NCI-H345 treated with DMSO at 0.1 percent for 48 hours (cell line): ENCODE measurements at regions not wholly inside any gene's neighbourhood (a gene's known extent, or its start where the extent isn't known, plus 50 kb on each side); places are given as distances from the start of the nearest gene placed in this dataset.

ENCODE experiments used
- DNase-seq: peaks from one replicate; lab custom pipeline; 2025; ENCODE audit not compliant: unreplicated experiment; lab: John Stamatoyannopoulos, UW

DNA sequence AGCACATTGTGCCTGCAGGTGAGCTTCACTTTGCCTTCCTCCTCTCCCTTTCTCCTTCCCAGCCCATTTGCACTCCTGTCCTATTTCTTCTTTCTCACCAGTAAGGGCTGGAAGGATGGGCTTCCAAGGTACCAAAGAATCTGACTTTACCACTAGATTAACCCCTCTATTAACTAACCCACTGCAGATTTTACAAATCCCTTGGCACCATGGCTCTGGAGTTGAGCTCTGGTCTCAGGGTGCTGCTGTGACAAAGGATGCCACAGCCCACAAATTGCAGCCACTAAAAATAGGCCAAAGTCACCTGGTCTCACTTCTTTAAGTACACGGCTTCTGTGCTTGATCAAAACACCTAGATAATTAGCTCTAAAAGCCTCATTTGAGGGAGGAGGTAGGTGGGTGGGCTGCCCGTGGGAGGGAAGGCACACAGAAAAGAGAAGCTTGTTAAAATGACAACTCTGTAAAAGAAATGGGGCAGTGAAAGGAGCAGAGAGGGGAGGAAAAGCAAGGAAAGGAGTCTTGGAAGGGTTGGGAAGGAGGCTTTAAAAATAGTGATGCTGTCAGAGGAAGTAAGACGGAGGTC is 327.4 kb downstream of the DRD1 start:
- no peak for DNase-seq

DNA sequence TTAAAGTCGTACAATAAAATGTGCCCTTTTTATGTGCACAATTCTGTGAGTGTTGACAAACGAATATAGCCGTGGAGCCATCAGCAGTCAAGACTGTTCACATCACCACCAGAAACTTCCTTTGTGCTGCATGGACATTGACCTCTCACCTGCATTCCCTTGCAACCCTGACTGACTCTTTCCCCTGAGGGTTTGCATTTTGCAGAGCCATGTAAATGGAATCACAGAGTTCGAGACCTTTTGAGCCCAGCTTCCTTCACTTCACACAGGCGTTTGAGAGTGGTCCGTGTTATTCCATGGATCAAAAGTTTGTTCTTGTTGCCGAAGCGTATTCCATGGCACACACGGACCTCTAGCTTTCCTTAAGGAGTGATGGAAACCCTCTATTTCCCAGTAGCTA is 328.2 kb downstream of the DRD1 start:
- no peak for DNase-seq

DNA sequence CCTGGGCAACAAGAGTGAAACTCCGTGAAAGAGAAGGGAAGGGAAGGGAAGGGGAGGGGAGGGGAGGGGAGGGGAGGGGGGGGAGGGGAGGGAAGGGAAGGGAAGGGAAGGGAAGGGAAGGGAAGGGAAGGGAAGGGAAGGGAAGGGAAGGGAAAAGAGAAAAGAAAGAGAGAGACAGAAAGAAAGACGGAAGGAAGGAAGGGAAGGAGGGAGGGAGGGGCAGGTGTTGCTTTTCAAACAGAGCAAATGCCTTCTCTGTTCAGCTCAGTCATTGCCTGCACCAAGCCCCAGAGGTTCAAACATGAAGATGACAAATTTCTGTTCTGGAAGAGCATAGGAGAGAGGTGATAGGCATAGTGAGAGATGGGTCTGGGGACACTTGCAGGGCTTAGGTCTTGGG is 330.0 kb downstream of the DRD1 start:
- DNase-seq: no peak

DNA sequence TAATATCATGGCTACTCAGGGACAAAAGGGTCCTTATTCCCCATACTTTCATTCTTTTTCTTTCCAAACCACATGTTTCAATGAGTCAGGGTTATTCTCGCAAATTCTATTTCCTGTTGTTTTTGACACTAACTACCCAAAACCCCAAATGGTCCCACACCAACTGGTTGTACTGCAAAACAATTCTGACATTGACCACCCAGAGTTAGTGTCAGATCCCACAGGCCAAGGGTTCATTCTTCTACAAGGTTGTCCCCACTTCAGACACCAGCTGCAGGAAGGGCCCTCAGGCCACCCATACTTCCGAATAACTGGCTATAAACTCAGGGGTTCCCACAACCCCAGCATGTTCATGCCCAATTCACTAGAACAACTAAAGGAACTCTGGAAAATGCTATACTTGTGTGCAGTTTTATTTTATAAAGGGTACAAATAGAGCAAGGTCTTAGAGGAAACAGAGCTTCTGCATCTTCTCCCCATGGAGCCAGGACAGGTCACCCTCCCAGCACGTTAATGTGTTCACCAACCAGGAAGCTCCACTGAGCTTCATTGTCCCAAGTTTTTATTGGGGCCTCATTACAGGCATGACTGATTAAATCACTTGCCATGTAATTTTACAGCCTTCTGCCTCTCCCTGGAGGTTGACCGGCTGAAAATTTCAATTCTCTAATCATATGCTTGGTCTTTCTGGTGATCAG is 334.8 kb downstream of the DRD1 start:
- DNase-seq: no peak

DNA sequence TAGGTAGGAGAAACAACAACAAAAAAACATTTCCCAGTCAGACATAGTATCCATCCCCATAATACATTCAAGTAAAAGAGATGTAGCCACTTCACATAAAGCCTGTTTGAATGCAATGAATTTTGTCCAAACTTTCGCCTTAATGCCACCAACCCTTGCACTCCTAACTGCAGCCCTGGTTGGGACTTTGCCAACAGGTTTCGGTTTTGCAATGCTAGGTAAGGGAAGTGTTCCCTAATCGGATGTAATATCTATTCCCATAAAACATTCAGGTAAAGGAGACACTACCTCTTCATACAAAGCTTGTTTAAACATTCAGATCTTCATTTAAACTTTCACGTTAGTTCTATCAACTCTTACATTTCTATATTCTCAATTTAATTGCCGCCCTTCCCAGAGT is 336.1 kb downstream of the DRD1 start:
- no peak for DNase-seq

DNA sequence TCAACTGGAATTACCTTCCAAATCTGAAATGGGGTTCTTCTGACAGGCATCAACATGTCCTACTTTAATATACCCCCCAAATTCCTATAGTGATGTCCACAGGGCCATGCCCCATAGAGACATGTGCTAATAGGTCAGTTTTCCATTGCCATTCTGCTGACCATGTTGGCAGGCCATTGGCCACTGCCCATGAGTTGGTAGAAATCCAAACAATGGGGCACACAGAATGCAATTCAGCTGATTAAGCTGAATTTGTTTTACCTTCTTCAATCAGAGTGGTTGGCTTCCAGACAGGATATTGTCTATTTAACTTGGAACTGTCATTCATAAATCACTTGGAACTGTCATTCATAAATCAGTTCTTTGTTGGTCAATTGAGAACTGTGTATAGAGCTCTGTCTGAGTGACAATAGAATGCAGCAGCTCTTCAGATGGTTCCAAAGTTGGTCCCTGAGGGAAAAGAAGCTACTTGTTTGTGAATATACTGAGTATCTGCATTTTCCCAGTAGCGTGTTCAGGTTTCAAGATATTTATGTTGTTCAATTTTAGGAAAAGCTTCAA is 336.9 kb downstream of the DRD1 start:
- no peak for DNase-seq

DNA sequence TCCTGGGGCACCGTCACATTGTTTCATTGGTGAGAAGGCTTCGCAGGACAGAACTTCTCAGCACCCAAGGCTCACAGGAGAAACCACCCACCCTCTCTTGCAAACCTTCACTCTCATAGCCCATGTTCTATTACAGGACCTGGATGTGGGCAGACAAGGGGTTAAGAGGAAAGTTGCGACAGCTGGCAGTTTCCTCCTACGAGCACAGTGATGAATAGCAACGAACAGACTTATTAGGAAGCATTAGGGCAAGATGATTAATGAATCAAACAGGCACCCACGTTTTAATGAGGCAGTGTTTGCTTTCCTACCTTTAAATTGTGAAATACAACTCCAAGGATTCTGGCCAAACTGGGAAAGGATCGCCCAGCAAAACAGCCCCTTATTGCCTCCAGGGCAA is 339.3 kb downstream of the DRD1 start:
- DNase-seq: no peak

DNA sequence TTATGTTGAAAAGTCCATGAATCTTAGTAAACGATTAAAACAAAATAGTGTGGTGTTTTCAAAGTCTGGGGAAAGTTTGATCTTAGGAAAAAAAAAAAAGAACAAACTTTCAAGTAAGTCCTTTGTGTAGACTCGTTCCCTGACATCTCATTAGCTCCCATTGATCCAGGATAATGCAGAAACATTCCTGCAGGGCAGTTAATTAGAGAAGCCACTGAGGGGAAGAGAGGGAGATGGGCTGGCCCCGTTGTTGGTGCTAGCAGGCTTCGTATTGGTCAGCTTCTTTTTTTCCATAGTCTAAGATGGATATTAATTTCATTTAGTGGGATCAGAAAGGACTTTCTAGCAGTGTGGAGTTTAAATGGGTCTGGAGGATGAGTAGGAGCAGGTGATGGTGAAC is 340.2 kb downstream of the DRD1 start:
- no peak for DNase-seq

DNA sequence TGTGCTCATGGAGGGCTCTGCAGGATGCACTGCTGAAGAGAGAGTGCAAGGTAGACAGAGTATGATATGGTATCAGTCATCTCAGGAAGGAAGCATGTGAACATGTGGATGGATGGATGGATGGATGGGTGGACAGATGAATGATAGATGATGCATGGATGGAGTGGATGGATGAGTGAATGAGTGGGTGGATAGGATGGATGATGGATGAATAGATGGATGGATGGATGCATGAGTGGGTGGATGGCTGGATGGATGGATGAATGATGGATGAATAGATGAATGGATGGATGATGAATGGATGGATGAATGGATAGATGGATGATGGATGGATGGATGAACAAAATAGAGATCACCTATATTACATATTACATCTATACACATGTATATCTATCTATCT is 341.3 kb downstream of the DRD1 start:
- no peak for DNase-seq

DNA sequence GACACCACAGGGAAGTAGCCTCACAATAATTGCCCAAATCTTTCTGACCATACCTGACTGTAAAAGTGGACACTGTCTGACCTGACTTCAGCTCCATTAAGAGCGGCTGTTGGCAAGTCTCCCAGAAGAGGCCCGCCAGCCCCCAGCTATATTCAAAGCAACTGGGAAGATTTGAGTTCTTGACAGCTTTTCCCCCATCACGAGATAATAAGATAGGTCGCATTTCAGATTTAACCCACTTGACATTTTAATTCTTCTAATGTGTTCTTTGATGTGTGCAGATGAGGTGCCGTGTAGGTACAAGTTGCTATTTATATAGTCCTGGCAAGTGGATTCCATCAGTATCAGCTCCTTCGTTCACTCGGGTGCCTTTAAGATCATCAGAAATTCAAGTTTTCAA is 345.7 kb downstream of the DRD1 start:
- no peak for DNase-seq

DNA sequence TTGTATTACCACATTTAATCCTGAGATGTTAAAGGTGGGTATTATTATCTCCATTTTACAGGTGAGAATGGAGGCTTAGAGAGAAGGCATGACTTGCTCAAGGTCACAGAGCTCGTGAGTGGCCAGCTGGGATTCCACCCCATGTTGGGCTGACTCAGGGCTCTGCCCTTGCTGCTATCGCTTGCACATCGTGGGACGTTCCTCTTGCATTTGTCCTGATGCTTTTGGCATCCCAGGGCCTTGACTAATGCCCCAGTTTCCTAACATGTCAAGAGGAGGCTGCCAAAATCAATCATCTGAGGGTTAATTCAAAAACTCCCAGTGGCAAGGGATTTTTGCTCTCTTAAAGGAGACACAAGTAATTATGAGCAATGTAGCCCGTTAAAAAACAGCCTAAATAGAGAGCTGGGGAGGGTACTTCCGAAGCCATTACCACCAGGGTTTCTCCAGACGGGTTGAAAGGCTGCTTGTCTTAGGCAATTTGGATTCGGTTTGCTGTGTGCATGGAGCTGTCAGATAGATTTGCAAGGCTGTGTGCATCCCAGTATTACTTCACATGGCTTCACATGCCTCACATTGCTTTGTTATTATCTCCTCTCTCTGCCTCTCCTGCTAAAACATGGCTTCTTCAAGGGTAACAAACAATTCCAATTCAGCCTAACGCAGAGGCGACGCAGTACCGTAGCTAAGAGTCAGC is 347.4 kb downstream of the DRD1 start:
- no peak for DNase-seq

DNA sequence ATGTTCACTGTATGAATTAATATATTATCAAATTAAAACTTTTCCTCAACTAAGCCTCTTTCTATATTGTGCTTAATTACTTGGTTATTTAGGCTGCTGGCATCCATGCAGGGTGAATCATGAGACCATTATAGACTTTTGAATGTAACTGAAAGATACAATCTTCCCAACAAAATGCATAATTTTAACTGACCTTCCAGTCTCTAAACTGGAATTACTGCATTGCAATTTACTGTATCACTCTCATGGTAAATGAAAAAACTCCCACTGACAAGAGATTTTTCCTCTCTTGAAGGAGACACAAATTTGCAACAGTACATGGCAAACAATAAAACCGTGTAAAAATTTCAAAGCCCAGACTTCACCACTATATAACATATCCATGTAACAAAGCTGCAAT is 349.5 kb downstream of the DRD1 start:
- DNase-seq: no peak

DNA sequence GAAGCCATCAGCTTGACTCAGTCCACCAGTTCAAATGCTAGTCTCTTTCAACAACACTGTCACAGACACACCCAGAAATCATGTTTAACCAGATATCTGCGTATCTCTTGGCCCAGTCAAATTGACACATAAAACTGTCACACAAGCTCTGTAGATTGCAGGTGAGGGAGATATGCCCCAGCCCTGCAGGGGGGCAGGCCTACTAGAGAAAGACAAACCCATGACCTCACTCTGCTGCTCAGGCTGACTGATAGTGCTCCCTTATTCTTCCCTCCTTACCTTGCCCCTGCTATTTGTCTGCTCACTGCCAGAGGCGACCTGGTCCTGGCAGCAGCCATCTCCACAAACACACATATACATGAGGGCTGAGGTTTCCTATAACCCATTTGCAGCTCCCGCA is 351.3 kb downstream of the DRD1 start:
- no peak for DNase-seq

DNA sequence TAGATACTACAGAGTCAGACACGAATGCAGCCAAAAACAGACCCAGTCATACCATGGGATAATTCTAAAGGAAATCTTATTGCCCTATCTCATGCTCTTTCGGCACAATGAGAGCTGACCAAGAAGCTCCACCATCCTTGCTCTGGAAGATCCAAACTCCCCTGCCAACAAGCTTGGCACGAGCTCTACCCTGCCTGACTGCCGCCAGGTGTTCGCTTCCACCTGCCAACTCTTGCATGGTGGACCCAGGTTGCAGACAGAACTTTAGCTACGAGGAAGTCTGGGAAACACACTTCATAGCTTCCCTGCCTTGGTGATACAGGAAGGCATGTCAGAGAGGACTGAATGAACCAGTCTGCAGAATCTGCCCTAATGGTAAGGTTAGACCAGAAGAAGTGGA is 355.0 kb downstream of the DRD1 start:
- no peak for DNase-seq

DNA sequence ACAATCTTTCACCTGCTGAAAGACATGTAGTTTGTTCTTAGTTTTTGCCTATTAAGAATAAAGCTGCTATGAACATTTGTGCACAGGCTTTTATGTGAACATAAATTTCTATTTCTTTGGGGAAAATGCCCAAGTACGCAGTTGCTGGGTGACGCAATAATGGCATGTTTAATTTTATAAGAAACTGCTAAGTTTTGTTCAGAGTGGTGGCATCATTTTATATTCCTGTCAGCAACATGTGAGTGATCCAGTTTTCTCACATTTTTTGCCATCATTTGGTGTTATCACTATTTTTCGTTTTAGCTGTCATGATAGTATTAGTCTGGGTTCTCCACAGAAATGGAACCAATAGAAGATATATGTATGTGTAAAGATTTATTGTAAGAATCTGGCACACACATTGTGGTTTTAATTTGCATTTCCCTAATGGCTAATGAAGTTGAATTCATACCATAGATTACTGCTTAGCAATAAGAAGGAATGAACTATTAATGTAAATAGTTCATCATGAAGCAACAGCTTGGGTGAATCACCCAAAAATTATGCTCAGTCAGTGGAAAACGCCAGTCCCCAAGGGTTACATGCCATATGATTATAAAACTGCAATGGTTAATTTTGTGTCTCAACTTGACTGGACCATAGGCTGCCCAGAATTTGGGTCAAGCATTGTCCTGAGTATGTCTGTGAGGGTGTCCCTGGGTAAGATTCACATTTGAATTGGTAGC is 358.6 kb downstream of the MSX2 start:
- DNase-seq: no peak

DNA sequence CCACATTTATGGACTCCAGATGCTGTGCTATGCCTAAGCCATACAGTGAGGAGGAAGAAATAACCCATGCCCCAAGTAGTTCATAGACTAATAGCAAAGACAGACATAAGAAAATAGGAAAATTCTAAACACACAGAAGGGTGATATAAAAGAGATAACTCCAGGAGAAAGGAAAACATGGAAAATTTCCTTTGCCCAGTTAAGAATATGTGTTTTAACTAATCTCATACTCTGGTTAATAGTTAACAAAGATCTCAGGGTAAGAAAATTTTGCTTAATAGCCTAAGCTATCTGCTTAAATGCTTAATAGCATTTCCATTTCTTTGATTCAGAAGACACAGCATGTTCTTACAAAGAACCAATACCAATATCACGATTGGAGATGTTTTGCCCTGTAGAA is 358.0 kb downstream of the MSX2 start:
- DNase-seq: no peak

DNA sequence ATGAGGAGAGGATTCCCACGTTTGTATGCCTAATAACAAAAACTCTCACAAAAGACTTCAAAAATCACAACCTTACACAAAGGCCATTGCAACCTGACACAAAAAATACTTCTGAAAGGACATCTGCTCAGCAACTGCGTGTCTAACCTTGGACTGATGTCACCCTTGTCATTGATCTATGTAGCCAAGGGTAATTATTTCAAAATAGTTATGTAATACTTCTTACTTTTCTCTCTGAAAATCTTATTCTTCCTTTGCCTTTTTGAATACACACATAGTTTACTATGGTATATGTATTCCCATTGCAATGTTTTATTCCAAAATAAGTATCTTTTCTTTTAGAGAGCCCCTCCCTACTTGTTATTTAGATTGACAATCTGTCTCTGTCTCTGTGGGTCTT is 355.3 kb downstream of the MSX2 start:
- no peak for DNase-seq

DNA sequence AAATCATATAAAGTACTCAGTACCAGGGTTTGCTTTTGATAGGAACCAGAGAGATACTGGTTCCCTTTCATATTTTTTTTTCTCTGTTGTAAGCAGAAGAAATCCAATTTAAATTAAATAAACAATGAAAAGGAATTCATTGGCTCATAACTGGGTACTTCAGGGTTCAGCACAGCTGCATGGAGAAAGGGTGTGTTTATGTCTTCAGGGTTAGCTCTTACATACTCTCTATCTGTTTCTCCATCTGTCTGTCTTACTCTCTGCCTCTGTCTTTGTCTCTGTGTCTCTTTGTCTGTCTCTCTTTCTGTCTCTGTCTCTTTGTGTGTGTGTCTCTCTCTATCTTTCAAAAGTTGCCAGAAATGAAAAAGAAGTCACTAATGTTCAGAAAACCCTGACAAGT is 345.9 kb downstream of the MSX2 start:
- no peak for DNase-seq

DNA sequence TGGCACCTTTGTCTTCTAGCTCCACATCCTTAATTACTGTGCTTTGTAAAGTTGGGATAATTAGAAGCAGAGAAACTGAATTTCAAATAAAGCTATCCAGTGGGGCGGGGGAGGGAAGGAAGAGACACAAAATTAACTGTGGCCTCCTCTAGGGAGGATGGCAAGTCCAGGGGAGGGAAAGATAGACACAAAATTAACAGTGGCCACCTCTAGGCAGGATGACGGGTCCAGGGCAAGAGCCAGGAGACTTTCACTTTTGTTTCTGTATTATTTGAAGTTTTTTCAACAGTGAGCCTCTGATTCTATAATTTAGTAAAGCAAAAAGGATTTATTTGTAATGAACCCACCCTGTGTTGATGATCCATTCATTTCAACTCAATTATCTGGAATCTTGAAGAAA is 335.9 kb downstream of the MSX2 start:
- DNase-seq: no peak

DNA sequence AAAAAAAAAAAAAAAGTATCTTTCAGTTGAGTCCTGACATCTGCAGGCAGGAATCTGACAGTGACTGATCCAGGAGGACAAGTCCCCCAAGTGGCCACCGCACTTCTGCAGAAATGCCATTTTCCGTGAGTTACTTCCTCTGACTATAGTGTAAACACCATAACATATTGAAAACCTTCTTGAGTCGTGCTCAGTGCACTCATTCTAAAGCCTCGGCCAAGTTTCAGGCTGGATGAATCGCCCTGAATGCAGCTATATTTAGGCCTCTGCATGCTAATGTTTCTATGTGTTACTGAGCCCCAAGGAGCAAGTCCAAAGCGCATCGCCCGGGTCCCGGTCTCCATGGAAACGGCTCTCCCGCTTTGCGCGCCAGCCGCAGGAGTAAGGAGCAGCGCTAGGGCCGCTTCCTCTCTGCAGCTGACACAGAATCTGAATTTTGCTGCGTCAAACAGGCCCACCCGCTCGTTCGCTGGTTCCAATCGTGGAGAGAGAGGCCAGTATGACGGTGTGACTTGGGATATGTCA is 335.4 kb downstream of the MSX2 start:
- DNase-seq: peak; percentile 76

DNA sequence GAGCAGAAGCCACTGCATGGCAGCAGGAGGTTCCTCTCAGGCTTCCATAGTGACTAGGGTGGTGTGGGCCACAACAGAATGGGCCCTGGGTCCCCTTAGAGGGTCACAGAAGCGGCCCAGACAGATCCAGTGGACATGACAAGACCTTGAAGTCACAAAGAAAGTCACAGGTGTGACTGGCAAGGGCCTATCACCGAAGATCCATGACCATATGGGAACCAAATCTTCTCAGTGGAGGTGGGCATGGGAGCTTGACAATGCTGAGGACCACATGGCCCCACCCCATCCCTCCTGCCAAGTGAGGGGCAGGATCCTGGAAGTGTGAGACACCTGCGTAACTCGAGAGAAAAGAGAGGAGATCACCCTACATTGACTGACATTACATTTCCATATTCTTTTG is 332.4 kb downstream of the MSX2 start:
- DNase-seq: no peak
